Memory B cell (primary cell): ENCODE measurements at regions not wholly inside any gene's neighbourhood (a gene's known extent, or its start where the extent isn't known, plus 50 kb on each side); places are given as distances from the start of the nearest gene placed in this dataset.

Experiments used
- ATAC-seq: fragments of 150-1000 bp; cut with Tn5 transposase; 2 replicates; pipeline ENCODE4 v1.10.0; 2021; ENCODE audit warnings: low read depth, mild to moderate bottlenecking, moderate library complexity
- DNase-seq, 2 donors: peaks; one replicate each; pipeline ENCODE4 v3.0.0; 2022; ENCODE audit warnings: low spot score in 2 of 2
- H3K27ac Mint-ChIP-seq: one replicate; pipeline ENCODE4 v1.8.0; 2022; ENCODE audit warnings: mild to moderate bottlenecking, moderate library complexity, mixed read lengths
- H3K27me3 Mint-ChIP-seq: one replicate; pipeline ENCODE4 v1.8.0; 2022; ENCODE audit warnings: mixed read lengths
- H3K36me3 Mint-ChIP-seq: one replicate; pipeline ENCODE4 v1.8.0; 2022; ENCODE audit warnings: mild to moderate bottlenecking, mixed read lengths
- H3K4me1 Mint-ChIP-seq: one replicate; pipeline ENCODE4 v1.8.0; 2022; ENCODE audit warnings: mixed read lengths
- H3K4me3 Mint-ChIP-seq: one replicate; pipeline ENCODE4 v1.8.0; 2022; ENCODE audit warnings: mild to moderate bottlenecking, moderate library complexity, mixed read lengths
- H3K9me3 Mint-ChIP-seq: one replicate; pipeline ENCODE4 v1.8.0; 2022; ENCODE audit warnings: mixed read lengths

DNA sequence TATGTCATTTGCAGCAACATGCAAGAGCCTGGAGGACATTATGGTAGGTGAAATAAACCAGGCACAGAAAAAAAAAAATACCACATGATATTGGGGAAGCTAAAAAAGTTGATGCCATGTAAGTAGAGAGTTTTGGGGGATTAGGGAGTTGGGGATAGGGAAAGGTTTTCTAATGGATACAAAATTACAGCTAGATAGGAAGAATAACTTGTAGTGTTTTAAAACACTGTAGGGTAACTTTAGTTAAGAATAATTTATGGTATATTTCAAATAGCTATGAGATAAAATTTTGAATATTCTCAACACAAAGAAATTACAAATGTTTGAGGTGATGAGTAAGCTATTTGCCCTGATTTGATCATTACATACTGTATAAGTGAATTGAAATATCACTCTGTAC, 1456.7 kb upstream of the MIR17HG start:
- no peak for DNase-seq
- H3K36me3 Mint-ChIP-seq: no peaks in the 10 kb centered on the region
- no peaks in the 10 kb centered on the region for H3K4me1 Mint-ChIP-seq
- ATAC-seq: no peak
- H3K4me3 Mint-ChIP-seq: no peak overlapping the region
- no peak overlapping the region for H3K27ac Mint-ChIP-seq
- H3K9me3 Mint-ChIP-seq: peaks cover 4% of the 10 kb centered on the region
- H3K27me3 Mint-ChIP-seq: no peaks in the 10 kb centered on the region

DNA sequence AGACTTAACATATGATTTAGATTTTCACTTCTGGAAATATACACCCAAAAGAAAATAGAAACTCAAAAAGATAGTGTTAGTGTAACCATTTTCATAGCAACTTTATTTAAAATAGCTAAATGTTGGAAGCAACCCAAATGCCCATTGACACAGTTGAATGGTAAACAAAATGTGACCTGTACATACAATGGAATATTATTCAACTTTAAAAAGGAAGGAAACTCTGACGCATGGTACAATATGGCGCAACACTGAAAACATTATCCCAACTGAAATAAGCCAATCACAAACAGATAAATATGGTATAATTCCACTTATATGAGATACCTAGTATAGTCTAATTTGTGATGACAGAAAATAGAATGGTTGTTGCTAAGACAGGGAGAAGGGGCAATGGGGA, 1456.1 kb upstream of the MIR17HG start:
- ATAC-seq (no peak), DNase-seq (no peak)
- Mint-ChIP-seq H3K9me3 (peaks cover 4% of the 10 kb centered on the region), H3K27me3 (no peaks in the 10 kb centered on the region), H3K36me3 (no peaks in the 10 kb centered on the region), H3K4me1 (no peaks in the 10 kb centered on the region), H3K4me3 (no peak overlapping the region), H3K27ac (no peak overlapping the region)

DNA sequence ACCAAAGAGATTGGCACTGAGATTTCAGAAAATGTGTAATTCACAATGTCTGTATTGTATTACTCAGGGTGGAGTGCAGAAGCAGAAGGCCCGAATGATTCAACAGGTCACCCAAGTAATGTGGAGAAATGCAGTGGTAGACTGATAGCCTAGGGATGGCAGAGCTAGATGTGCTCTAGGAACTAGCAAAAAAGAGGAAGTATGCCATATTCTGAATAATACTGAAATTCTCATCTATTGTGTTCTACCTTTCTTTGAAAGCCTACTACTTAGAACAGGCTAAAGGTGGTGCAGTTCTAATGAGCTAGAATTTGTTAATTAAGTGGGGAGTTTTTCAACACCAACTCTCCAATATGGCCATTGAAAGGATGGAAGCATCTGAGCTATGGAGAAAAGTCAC, 1449.8 kb upstream of the MIR17HG start:
- H3K27me3 Mint-ChIP-seq: no peaks in the 10 kb centered on the region
- H3K4me1 Mint-ChIP-seq: no peaks in the 10 kb centered on the region
- ATAC-seq (no peak), DNase-seq (no peak)
- H3K36me3 Mint-ChIP-seq: no peaks in the 10 kb centered on the region
- no peak overlapping the region for H3K4me3 Mint-ChIP-seq
- H3K9me3 Mint-ChIP-seq: peaks cover 3% of the 10 kb centered on the region
- no peak overlapping the region for H3K27ac Mint-ChIP-seq

DNA sequence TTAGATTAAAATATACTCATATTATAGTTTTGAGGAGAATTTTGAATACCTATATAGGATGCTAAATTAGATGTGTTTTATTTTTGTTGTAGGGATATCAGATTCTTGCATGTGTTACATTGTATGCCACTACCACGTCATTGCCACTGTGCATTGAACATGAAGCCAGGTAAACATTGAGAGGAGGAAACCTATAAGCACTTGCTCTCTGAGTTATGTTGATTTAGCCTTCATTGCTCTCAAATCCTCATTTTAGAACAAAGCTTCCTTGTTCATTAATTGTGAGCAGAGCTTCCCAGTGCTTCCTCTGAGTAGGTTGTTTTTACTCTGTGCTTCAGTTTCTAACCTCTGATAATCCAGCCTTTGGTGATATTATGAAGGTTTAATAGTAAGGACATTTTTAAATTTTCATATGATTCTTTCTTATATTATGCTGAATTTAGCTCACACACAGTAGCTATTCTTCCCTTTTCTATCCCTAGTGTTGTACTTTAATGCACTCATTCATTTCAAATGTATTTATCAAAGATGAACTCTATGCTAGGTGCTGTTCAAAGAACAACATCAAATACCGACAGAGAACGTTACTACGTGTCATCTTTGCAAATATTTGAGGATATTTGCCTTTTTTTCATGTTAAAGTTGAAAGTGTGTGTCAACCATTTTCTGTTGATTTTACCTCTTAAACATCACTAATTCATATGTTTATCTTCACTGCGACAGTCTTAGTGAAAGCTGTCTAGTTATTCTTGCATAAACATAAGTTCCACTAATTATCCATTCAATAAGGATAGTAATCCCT, 1448.0 kb upstream of the MIR17HG start:
- no peak for ATAC-seq
- Mint-ChIP-seq H3K4me1 (no peaks in the 10 kb centered on the region), H3K27me3 (no peaks in the 10 kb centered on the region), H3K36me3 (no peaks in the 10 kb centered on the region), H3K9me3 (peaks cover 4% of the 10 kb centered on the region), H3K27ac (no peak overlapping the region), H3K4me3 (no peak overlapping the region)
- DNase-seq: no peak

DNA sequence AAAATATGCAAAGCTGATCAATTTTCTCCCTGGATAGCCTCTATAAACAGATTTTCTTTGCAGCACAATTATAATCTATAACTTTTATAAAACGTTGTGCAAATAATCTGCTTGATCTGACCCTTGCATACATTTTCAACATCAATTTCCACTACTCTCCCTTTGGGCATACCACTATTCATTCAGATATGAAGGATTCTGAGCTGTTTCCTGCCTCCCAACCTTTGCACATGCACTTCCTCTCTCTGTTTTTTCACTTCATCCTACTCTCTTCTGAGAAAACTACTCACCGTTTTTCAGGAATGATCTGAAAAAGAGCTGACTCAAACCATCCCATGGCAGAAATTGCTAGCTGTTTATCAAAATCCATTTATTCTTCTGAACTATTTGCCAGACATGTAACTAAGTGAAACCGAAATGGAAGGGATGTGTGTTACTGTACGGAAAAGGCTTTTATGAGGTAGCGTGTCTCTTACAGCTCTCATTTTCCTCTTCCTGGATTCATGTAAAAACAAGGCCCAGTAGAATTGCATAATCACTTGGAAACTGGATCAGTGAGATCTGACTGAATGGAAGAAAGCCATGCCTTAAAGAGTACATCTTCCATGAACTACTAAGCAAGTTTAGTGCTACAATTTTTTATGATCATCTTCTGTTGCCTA, 1447.3 kb upstream of the MIR17HG start:
- no peaks in the 10 kb centered on the region for H3K36me3 Mint-ChIP-seq

DNA sequence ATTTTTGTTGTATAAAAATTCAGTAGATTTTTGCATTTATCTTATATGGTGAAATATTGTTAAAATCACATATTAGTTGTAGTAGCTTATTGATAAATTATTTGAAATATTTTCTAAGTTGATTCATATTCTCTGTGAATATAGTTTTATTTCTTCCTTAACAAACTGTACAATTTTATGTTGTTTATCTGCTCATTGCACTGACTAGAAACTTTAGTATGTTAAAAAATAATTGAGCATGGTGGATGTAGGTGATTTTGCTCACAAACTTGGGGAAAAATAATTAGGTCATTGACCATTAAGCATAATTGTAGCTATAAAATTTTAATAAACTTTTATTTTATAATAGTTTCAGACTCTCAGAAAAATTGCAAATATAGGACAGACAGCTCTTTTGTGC, 1445.3 kb upstream of the MIR17HG start:
- no peak for DNase-seq

More for the DNA sequence above, 1447.3 kb upstream of the MIR17HG start:
- DNase-seq: no peak
- no peak for ATAC-seq
- no peaks in the 10 kb centered on the region for H3K27me3 Mint-ChIP-seq
- H3K27ac Mint-ChIP-seq: no peak overlapping the region
- H3K9me3 Mint-ChIP-seq: peaks cover 4% of the 10 kb centered on the region
- H3K4me1 Mint-ChIP-seq: no peaks in the 10 kb centered on the region
- H3K4me3 Mint-ChIP-seq: no peak overlapping the region

DNA sequence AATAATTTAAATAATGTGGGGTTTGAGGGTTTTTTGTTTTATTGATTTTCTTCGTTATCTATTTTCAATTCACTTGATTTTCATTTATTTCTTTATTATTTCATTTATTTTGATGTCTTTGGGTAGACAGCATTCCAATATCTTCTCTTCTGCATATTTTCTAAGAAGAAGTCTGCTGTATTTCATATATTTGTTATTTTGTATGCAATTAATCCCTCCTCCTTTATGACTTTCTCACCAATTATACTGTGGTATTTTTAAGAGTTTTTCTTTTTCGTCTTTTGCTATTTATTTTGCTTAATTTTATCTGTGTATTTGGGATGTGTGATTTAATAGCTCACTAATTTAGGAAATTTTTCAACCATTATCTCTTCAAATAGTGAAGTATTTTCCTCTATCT, 1444.4 kb upstream of the MIR17HG start:
- H3K9me3 Mint-ChIP-seq: peaks cover 4% of the 10 kb centered on the region
- ATAC-seq (no peak), DNase-seq (no peak)
- H3K4me1 Mint-ChIP-seq: no peaks in the 10 kb centered on the region
- H3K27me3 Mint-ChIP-seq: no peaks in the 10 kb centered on the region
- H3K4me3 Mint-ChIP-seq: no peak overlapping the region
- H3K36me3 Mint-ChIP-seq: no peaks in the 10 kb centered on the region
- no peak overlapping the region for H3K27ac Mint-ChIP-seq

More for the DNA sequence above, 1445.3 kb upstream of the MIR17HG start:
- Mint-ChIP-seq H3K4me1 (no peaks in the 10 kb centered on the region), H3K36me3 (no peaks in the 10 kb centered on the region), H3K27me3 (no peaks in the 10 kb centered on the region), H3K9me3 (peaks cover 4% of the 10 kb centered on the region), H3K27ac (no peak overlapping the region), H3K4me3 (no peak overlapping the region)
- no peak for ATAC-seq

DNA sequence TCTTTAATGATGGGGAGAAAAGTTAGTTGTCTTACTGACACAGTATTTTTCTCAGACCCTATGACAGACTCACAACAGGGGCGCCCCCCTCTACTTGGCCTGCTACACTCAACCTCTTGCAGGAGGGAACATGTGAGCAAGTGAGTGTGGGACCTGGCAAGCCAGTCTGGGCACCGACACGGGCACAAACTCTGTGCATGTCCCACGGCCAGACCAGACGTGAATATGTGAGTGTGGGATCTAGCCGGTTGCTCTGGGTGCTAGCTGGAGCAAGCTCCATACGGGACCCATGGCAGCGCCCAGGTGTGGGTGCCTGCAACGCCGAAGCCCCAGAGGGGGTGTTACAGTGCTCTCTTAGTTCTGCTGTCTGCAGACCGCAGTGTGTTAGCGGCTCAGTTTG, 1437.3 kb upstream of the MIR17HG start:
- no peak overlapping the region for H3K27ac Mint-ChIP-seq
- H3K36me3 Mint-ChIP-seq: no peaks in the 10 kb centered on the region
- ATAC-seq: no peak

DNA sequence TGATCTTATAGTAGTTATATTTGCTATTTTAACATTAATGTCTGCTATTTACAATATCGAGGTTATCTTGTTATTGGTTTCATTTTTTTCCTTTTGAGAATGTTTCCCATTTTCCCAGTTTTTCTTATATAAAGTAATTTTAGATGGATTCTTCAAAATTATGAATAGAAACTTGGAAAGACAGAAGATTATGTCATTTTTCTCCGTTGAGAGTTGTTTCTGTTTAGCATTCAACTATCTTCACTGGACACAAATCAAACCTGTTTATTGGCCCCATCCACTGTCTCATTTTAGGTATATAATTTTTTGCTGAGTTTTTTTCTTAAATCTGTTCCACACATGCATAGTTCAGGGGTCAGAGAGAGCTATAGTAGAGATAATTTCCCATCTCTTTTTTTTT, 1430.9 kb upstream of the MIR17HG start:
- ATAC-seq: no peak
- peaks cover 6% of the 10 kb centered on the region for H3K9me3 Mint-ChIP-seq

More for the DNA sequence above, 1437.3 kb upstream of the MIR17HG start:
- Mint-ChIP-seq H3K9me3 (no peaks in the 10 kb centered on the region), H3K4me1 (no peaks in the 10 kb centered on the region), H3K27me3 (no peaks in the 10 kb centered on the region), H3K4me3 (no peak overlapping the region)
- DNase-seq: no peak

DNA sequence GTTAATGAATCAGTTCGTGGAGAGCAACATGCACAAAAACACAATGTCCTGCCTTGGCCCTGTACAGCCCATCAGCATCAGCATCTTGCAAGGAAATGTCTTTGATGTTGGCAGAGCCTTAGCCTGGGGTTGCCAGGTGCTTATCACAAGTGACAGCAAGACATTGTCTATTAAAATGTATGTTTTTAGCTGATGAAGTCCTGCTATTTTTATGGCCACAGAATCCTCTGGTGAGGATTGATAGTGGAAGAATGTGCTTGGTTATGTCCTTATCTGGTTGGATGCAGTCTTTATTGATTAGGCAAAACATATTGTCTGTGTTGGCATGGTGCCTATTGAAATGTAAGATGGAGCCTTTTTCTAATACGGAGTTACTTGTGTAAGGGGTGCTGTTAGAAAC, 1427.0 kb upstream of the MIR17HG start:
- Mint-ChIP-seq H3K9me3 (peaks cover 10% of the 10 kb centered on the region), H3K4me1 (no peaks in the 10 kb centered on the region), H3K4me3 (no peak overlapping the region), H3K27me3 (no peaks in the 10 kb centered on the region), H3K36me3 (no peaks in the 10 kb centered on the region), H3K27ac (no peak overlapping the region)
- no peak for DNase-seq
- ATAC-seq: no peak

More for the DNA sequence above, 1430.9 kb upstream of the MIR17HG start:
- DNase-seq: no peak
- H3K4me3 Mint-ChIP-seq: no peak overlapping the region
- H3K4me1 Mint-ChIP-seq: no peaks in the 10 kb centered on the region
- no peaks in the 10 kb centered on the region for H3K36me3 Mint-ChIP-seq
- no peaks in the 10 kb centered on the region for H3K27me3 Mint-ChIP-seq
- no peak overlapping the region for H3K27ac Mint-ChIP-seq

DNA sequence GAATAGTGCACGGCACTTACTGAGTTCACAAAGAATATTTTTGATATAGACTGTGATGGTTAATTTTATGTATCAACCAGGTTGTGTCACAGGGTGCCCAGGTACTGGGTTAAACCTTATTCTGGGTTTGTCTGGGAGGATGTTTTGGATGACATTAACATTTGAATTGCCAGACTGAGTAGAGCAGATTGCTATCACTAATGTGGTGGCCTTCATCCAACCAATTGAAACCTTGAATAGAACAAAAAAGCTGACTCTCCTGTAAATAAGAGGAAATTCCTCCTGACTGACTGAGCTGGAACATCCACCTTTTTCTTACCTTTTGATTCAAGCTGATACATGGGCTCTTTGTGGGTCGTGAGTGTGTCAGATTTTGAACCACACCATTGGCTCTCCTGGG, 1424.4 kb upstream of the MIR17HG start:
- H3K36me3 Mint-ChIP-seq: no peaks in the 10 kb centered on the region
- no peak overlapping the region for H3K27ac Mint-ChIP-seq
- no peak for DNase-seq
- no peak for ATAC-seq
- H3K9me3 Mint-ChIP-seq: peaks cover 7% of the 10 kb centered on the region
- H3K27me3 Mint-ChIP-seq: no peaks in the 10 kb centered on the region
- H3K4me3 Mint-ChIP-seq: no peak overlapping the region
- no peaks in the 10 kb centered on the region for H3K4me1 Mint-ChIP-seq

DNA sequence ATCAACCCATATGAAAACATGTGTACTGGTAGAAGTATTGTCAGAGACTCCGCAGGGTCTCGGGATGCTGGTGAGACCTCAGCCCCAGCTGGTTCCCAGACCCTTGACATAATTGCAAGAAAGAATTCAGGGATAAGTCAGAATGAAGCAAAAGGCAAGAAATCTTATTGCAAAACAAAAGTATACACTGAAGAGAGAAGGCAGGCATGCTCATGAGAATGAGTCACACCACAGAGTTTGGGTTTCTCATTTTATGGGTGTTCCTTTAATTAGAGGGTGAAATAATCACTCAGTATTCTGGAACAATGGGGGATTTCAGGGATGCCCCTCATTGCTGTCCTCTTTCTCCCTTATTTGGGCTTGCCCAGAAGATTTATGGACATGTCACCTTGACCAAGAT, 1423.8 kb upstream of the MIR17HG start:
- H3K27me3 Mint-ChIP-seq: no peaks in the 10 kb centered on the region
- DNase-seq (no peak), ATAC-seq (no peak)
- no peaks in the 10 kb centered on the region for H3K36me3 Mint-ChIP-seq
- no peak overlapping the region for H3K27ac Mint-ChIP-seq
- H3K4me3 Mint-ChIP-seq: no peak overlapping the region
- no peaks in the 10 kb centered on the region for H3K4me1 Mint-ChIP-seq
- peaks cover 7% of the 10 kb centered on the region for H3K9me3 Mint-ChIP-seq

DNA sequence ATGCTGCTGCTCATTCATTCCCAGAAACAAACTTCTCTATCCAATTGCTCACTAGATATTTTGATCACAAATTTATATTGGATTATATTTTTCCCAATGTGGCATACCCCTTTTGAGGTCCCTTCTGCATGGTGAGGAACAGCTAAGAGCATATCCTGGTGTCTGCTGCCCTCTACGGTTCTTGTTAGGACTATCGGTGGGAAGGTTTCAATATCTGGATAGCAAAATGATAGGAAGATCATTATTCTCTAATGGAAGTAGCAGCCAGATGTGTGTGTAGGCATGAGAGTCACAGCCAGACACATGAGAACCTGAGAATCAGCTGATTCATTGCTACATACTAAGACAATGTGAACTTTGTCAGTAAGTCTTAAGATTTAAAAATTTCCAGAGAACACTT, 1422.4 kb upstream of the MIR17HG start:
- peaks cover 9% of the 10 kb centered on the region for H3K9me3 Mint-ChIP-seq
- H3K4me1 Mint-ChIP-seq: no peaks in the 10 kb centered on the region

DNA sequence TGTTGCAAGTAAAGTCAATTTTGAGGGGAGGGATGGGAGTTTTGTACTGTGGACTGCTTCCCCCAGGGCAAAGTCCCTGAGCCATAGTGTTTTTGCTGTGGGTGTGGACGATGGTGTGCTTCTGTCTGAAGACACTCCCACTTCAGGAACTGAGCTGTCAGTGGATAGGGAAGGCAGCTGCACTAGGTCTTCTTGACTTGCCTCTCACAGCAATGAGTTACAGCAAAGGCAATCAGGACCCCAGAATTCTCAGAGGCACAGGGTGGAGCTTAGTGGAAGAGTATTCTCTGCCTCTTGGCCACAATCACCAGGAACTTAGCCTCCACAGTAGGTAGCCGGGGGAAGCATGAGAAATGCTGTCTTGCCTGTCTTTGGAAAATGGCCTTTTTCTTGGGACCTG, 1416.6 kb upstream of the MIR17HG start:
- H3K9me3 Mint-ChIP-seq: peaks cover 3% of the 10 kb centered on the region
- H3K36me3 Mint-ChIP-seq: no peaks in the 10 kb centered on the region
- H3K27ac Mint-ChIP-seq: no peak overlapping the region
- no peaks in the 10 kb centered on the region for H3K4me1 Mint-ChIP-seq
- no peak for DNase-seq
- no peak for ATAC-seq
- no peak overlapping the region for H3K4me3 Mint-ChIP-seq
- H3K27me3 Mint-ChIP-seq: no peaks in the 10 kb centered on the region

More for the DNA sequence above, 1422.4 kb upstream of the MIR17HG start:
- ATAC-seq (no peak), DNase-seq (no peak)
- H3K27me3 Mint-ChIP-seq: no peaks in the 10 kb centered on the region
- H3K27ac Mint-ChIP-seq: no peak overlapping the region
- H3K4me3 Mint-ChIP-seq: no peak overlapping the region
- no peaks in the 10 kb centered on the region for H3K36me3 Mint-ChIP-seq

DNA sequence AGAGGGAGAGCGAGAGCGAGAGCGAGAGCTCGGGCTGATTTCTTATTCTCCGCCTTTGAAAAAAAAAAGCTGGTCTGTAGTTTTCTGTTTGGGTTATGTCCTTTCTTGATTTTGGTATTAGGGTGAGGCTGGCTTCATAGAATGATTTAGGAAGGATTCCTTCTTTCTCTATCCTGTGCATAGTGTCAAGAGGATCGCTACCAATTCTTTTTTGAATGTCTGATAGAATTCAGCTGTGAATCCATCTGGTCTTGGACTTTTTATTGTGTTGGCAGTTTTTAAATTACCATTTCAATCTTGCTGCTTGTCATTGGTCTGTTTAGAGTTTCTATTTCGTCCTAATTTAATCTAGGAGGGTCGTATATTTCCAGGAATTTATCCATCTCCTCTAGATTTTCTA, 1414.6 kb upstream of the MIR17HG start:
- no peaks in the 10 kb centered on the region for H3K27me3 Mint-ChIP-seq
- H3K4me3 Mint-ChIP-seq: no peak overlapping the region
- no peak for DNase-seq
- H3K27ac Mint-ChIP-seq: no peak overlapping the region
- no peak for ATAC-seq
- peaks cover 5% of the 10 kb centered on the region for H3K9me3 Mint-ChIP-seq
- H3K4me1 Mint-ChIP-seq: no peaks in the 10 kb centered on the region
- no peaks in the 10 kb centered on the region for H3K36me3 Mint-ChIP-seq
